Gastrocnemius medialis (tissue), 4 donors: ENCODE measurements at regions not wholly inside any gene's neighbourhood (a gene's known extent, or its start where the extent isn't known, plus 50 kb on each side); places are given as distances from the start of the nearest gene placed in this dataset.

ENCODE experiments used
- POLR2A ChIP-seq, 2 donors: fragments of 450-650 bp; IDR thresholded peaks; one replicate each; pipeline ENCODE4 v1.6.1; 2017; ENCODE audit warnings: antibody characterized with exemption in 2 of 2, mild to moderate bottlenecking in 2 of 2, moderate library complexity in 2 of 2
- TF ChIP-seq, protein P1 (sequence below), 5 experiments: fragments of 450-650 bp in 3 of 5; fragments of 200-600 bp in 2 of 5; sonication (generic) in 2 of 5; IDR thresholded peaks in 4 of 5; conservative IDR thresholded peaks in 1 of 5; 1 replicate in 4 of 5; 2 replicates in 1 of 5; pipeline ENCODE4 v1.5.1; 2016 to 2019; ENCODE audit warnings: antibody characterized with exemption in 5 of 5, mild to moderate bottlenecking in 3 of 5, moderate library complexity in 3 of 5

DNA sequence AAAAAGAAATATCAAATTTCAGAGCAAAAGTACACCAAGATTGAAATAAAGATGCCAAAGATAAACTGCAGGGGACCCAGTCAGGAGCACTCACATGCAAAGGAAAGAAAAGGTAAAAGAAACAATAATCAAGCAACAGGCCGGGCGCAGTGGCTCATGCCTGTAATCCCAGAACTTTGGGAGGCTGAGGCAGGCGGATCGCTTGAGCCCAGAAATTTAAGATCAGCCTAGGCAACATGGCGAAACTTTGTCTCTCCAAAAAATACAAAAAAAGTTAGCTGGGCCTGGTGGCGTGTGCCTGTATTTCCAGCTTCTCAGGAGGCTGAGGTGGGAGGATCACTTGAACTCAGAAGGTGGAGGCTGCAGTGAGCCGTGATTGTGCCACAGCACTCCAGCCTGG lies 107.6 kb upstream of the SMURF2 start:
- TF ChIP-seq, protein P1, sequence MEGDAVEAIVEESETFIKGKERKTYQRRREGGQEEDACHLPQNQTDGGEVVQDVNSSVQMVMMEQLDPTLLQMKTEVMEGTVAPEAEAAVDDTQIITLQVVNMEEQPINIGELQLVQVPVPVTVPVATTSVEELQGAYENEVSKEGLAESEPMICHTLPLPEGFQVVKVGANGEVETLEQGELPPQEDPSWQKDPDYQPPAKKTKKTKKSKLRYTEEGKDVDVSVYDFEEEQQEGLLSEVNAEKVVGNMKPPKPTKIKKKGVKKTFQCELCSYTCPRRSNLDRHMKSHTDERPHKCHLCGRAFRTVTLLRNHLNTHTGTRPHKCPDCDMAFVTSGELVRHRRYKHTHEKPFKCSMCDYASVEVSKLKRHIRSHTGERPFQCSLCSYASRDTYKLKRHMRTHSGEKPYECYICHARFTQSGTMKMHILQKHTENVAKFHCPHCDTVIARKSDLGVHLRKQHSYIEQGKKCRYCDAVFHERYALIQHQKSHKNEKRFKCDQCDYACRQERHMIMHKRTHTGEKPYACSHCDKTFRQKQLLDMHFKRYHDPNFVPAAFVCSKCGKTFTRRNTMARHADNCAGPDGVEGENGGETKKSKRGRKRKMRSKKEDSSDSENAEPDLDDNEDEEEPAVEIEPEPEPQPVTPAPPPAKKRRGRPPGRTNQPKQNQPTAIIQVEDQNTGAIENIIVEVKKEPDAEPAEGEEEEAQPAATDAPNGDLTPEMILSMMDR (IDR thresholded peaks at IDR 0.05 in 4 of 5, conservative IDR thresholded peaks at IDR 0.05 in 1 of 5) = no peak
- no peak for TF ChIP-seq POLR2A (IDR thresholded peaks at IDR 0.05)
